DND-41 (cell line): ENCODE measurements at regions not wholly inside any gene's neighbourhood (a gene's known extent, or its start where the extent isn't known, plus 50 kb on each side); places are given as distances from the start of the nearest gene placed in this dataset.

ENCODE experiments used
- ATAC-seq: fragments of 200-7000 bp; cut with Tn5 transposase; 3 replicates; pipeline ENCODE4 v1.9.1; 2021; ENCODE audit warnings: low read depth; ENCODE audit not compliant: insufficient read depth
- DNase-seq: peaks from one replicate; pipeline ENCODE4 v3.0.0-alpha.2; 2020
- H2AFZ ChIP-seq: 2 replicates; pipeline ENCODE4 v1.6.0; 2012; ENCODE audit warnings: low read depth, low read length
- H3K27ac ChIP-seq: 2 replicates; pipeline ENCODE4 v1.5.1; 2012; ENCODE audit warnings: low read length, inconsistent platforms
- H3K27me3 ChIP-seq: fragments of 200-600 bp; sonication (generic); 2 replicates; pipeline ENCODE4 v1.6.0; 2012; ENCODE audit warnings: low read length, mild to moderate bottlenecking, inconsistent platforms; ENCODE audit not compliant: insufficient read depth, poor library complexity
- H3K36me3 ChIP-seq: 2 replicates; pipeline ENCODE4 v1.5.1; 2012; ENCODE audit warnings: low read length, inconsistent platforms; ENCODE audit not compliant: insufficient read depth
- H3K4me1 ChIP-seq: 2 replicates; pipeline ENCODE4 v1.5.1; 2012; ENCODE audit warnings: mild to moderate bottlenecking, low read length; ENCODE audit not compliant: insufficient read depth
- H3K4me2 ChIP-seq: 2 replicates; pipeline ENCODE4 v1.6.0; 2012; ENCODE audit warnings: mild to moderate bottlenecking, moderate library complexity, low read length, inconsistent platforms; ENCODE audit not compliant: insufficient read depth
- H3K4me3 ChIP-seq, 2 experiments: fragments of 200-600 bp in 1 of 2; shearing (Covaris generic) in 1 of 2; 2 replicates each; pipeline ENCODE4 v1.5.1; 2012 to 2016; ENCODE audit warnings: inconsistent platforms in 2 of 2, low read length in 2 of 2, mild to moderate bottlenecking in 2 of 2, low read depth in 1 of 2, moderate library complexity in 1 of 2
- H3K79me2 ChIP-seq: 2 replicates; pipeline ENCODE4 v1.6.0; 2012; ENCODE audit warnings: low read length, inconsistent platforms; ENCODE audit not compliant: insufficient read depth
- H3K9ac ChIP-seq: 2 replicates; pipeline ENCODE4 v1.6.0; 2012; ENCODE audit warnings: low read depth, mild to moderate bottlenecking, inconsistent platforms, low read length, moderate library complexity
- H3K9me3 ChIP-seq: 2 replicates; pipeline ENCODE4 v1.5.1; 2012; ENCODE audit warnings: low read length, moderate library complexity, mild to moderate bottlenecking, inconsistent platforms; ENCODE audit not compliant: insufficient read depth, severe bottlenecking
- H4K20me1 ChIP-seq: 2 replicates; pipeline ENCODE4 v1.6.0; 2012; ENCODE audit warnings: low read length; ENCODE audit not compliant: insufficient read depth
- CTCF ChIP-seq: IDR thresholded peaks from 2 replicates; pipeline ENCODE4 v1.5.1; 2012; ENCODE audit warnings: borderline replicate concordance, low read length, moderate library complexity, mild to moderate bottlenecking; ENCODE audit not compliant: poor library complexity, severe bottlenecking; ENCODE audit errors: extremely low read depth
- EZH2 ChIP-seq: IDR thresholded peaks from 3 replicates; pipeline ENCODE4 v1.6.1; 2012; ENCODE audit warnings: borderline replicate concordance, low read depth, mild to moderate bottlenecking, moderate library complexity, low read length, inconsistent platforms; ENCODE audit not compliant: severe bottlenecking

- no peaks in the 10 kb centered on the region for H3K27me3 ChIP-seq
- H3K9me3 ChIP-seq: no peaks in the 10 kb centered on the region
- H3K4me3 ChIP-seq: no peak overlapping the region
- ATAC-seq: no peak
- H3K79me2 ChIP-seq: no peaks in the 10 kb centered on the region
- TF ChIP-seq EZH2: no peak
- TF ChIP-seq CTCF: no peak
- H3K9ac ChIP-seq: no peak overlapping the region
- H3K36me3 ChIP-seq: no peaks in the 10 kb centered on the region
- no peaks in the 10 kb centered on the region for H3K4me1 ChIP-seq
- H3K27ac ChIP-seq: no peak overlapping the region
- DNase-seq: no peak
- H4K20me1 ChIP-seq: no peaks in the 10 kb centered on the region
- no peak overlapping the region for H3K4me2 ChIP-seq
- H2AFZ ChIP-seq: no peak overlapping the region
These were observed 380.6 kb downstream of the TLE4 start for GRCh38 chr9:79952401-79952800.

GRCh38 chr9:79946712-79947111 lies 374.9 kb downstream of the TLE4 start:
- DNase-seq: no peak
- no peaks in the 10 kb centered on the region for H4K20me1 ChIP-seq
- H3K9me3 ChIP-seq: no peaks in the 10 kb centered on the region
- H3K27ac ChIP-seq: no peak overlapping the region
- H3K36me3 ChIP-seq: no peaks in the 10 kb centered on the region
- H3K9ac ChIP-seq: no peak overlapping the region
- H3K27me3 ChIP-seq: no peaks in the 10 kb centered on the region
- H3K4me2 ChIP-seq: no peak overlapping the region
- ATAC-seq: no peak
- no peaks in the 10 kb centered on the region for H3K79me2 ChIP-seq
- TF ChIP-seq CTCF (no peak), EZH2 (no peak)
- no peaks in the 10 kb centered on the region for H3K4me1 ChIP-seq
- no peak overlapping the region for H3K4me3 ChIP-seq
- H2AFZ ChIP-seq: no peak overlapping the region

- no peak for ATAC-seq
- H4K20me1 ChIP-seq: no peaks in the 10 kb centered on the region
- H3K4me2 ChIP-seq: no peak overlapping the region
These were observed 373.7 kb downstream of the TLE4 start for GRCh38 chr9:79945495-79945894.

More at GRCh38 chr9:79945495-79945894, 373.7 kb downstream of the TLE4 start:
- H3K36me3 ChIP-seq: no peaks in the 10 kb centered on the region
- DNase-seq: no peak
- no peak for TF ChIP-seq EZH2
- TF ChIP-seq CTCF: no peak
- H3K79me2 ChIP-seq: no peaks in the 10 kb centered on the region
- H3K9me3 ChIP-seq: no peaks in the 10 kb centered on the region
- H2AFZ ChIP-seq: no peak overlapping the region
- H3K4me1 ChIP-seq: no peaks in the 10 kb centered on the region
- H3K27me3 ChIP-seq: no peaks in the 10 kb centered on the region
- H3K27ac ChIP-seq: no peak overlapping the region
- no peak overlapping the region for H3K9ac ChIP-seq
- H3K4me3 ChIP-seq: no peak overlapping the region
